ENCODE measurements at regions not wholly inside any gene's neighbourhood (a gene's known extent, or its start where the extent isn't known, plus 50 kb on each side); places are given as distances from the start of the nearest gene placed in this dataset.

GRCh38 chr6:92550501-92550900, 868.9 kb downstream of the EPHA7 start:
- no peaks in the 10 kb centered on the region for H3K36me3 ChIP-seq (ENCODE audit: control insufficient read depth, insufficient read depth, low read length)
- Mint-ChIP-seq H3K9me3 (ENCODE audit: unreplicated experiment) (no peaks in the 10 kb centered on the region), H3K4me3 (ENCODE audit: unreplicated experiment) (no peak overlapping the region), H3K36me3 (ENCODE audit: insufficient read depth, unreplicated experiment) (no peaks in the 10 kb centered on the region), H3K27me3 (ENCODE audit: insufficient read depth, unreplicated experiment) (no peaks in the 10 kb centered on the region), H3K4me1 (ENCODE audit: low read depth, unreplicated experiment) (no peaks in the 10 kb centered on the region), H3K27ac (ENCODE audit: unreplicated experiment) (no peak overlapping the region)
- intact Hi-C loops (cut with micrococcal nuclease; ENCODE audit: unreplicated experiment), result no loop called here
- H3K27me3 ChIP-seq (replicated peaks; ENCODE audit: control insufficient read depth, insufficient read depth, low read length), result no peaks in the 10 kb centered on the region
- ChIA-PET POLR2A (no interaction called here), CTCF (no interaction called here)
- no TSS peak for BruUV-seq (replicated peaks)
- H3K9me3 ChIP-seq, result no peaks in the 10 kb centered on the region
- no peaks in the 10 kb centered on the region for H3K4me1 ChIP-seq
- no peak for DNase-seq
- H3K4me3 ChIP-seq (ENCODE audit: low read depth, low read length), result no peak overlapping the region
- no peak for TF ChIP-seq CTCF (IDR thresholded peaks at IDR 0.05; ENCODE audit: insufficient read depth in 1 of 2, low read depth in 1 of 2, low read length in 1 of 2, severe bottlenecking in 1 of 2, unreplicated experiment in 1 of 2)

- DNase-seq, result no peak
- Mint-ChIP-seq H3K27ac (ENCODE audit: unreplicated experiment) (no peak overlapping the region), H3K9me3 (ENCODE audit: unreplicated experiment) (no peaks in the 10 kb centered on the region), H3K27me3 (ENCODE audit: insufficient read depth, unreplicated experiment) (peaks cover 2% of the 10 kb centered on the region), H3K4me3 (ENCODE audit: unreplicated experiment) (no peak overlapping the region), H3K4me1 (ENCODE audit: low read depth, unreplicated experiment) (no peaks in the 10 kb centered on the region), H3K36me3 (ENCODE audit: insufficient read depth, unreplicated experiment) (no peaks in the 10 kb centered on the region)
- ChIA-PET CTCF (no interaction called here), POLR2A (no interaction called here)
- Histone ChIP-seq H3K4me3 (ENCODE audit: low read depth, low read length) (no peak overlapping the region), H3K36me3 (ENCODE audit: control insufficient read depth, insufficient read depth, low read length) (no peaks in the 10 kb centered on the region), H3K27me3 (replicated peaks; ENCODE audit: control insufficient read depth, insufficient read depth, low read length) (no peaks in the 10 kb centered on the region), H3K4me1 (no peaks in the 10 kb centered on the region), H3K9me3 (no peaks in the 10 kb centered on the region)
- no TSS peak for BruUV-seq (replicated peaks)
- TF ChIP-seq CTCF (IDR thresholded peaks at IDR 0.05; ENCODE audit: insufficient read depth in 1 of 2, low read depth in 1 of 2, low read length in 1 of 2, severe bottlenecking in 1 of 2, unreplicated experiment in 1 of 2), result no peak
- intact Hi-C loops (cut with micrococcal nuclease; ENCODE audit: unreplicated experiment), result no loop called here
Measured at GRCh38 chr6:92545861-92546260, 873.5 kb downstream of the EPHA7 start.

GRCh38 chr6:92541448-92542060, 877.8 kb downstream of the EPHA7 start:
- BruUV-seq (replicated peaks), result no TSS peak
- TF ChIP-seq CTCF (IDR thresholded peaks at IDR 0.05; ENCODE audit: insufficient read depth in 1 of 2, low read depth in 1 of 2, low read length in 1 of 2, severe bottlenecking in 1 of 2, unreplicated experiment in 1 of 2), result no peak
- H3K4me3 Mint-ChIP-seq (ENCODE audit: unreplicated experiment), result no peak overlapping the region

More at GRCh38 chr6:92541448-92542060, 877.8 kb downstream of the EPHA7 start:
- Histone ChIP-seq H3K36me3 (ENCODE audit: control insufficient read depth, insufficient read depth, low read length) (no peaks in the 10 kb centered on the region), H3K4me3 (ENCODE audit: low read depth, low read length) (no peak overlapping the region), H3K9me3 (no peaks in the 10 kb centered on the region), H3K27me3 (replicated peaks; ENCODE audit: control insufficient read depth, insufficient read depth, low read length) (no peaks in the 10 kb centered on the region), H3K4me1 (no peaks in the 10 kb centered on the region)
- Mint-ChIP-seq H3K4me1 (ENCODE audit: low read depth, unreplicated experiment) (no peaks in the 10 kb centered on the region), H3K9me3 (ENCODE audit: unreplicated experiment) (no peaks in the 10 kb centered on the region), H3K36me3 (ENCODE audit: insufficient read depth, unreplicated experiment) (no peaks in the 10 kb centered on the region), H3K27ac (ENCODE audit: unreplicated experiment) (no peak overlapping the region), H3K27me3 (ENCODE audit: insufficient read depth, unreplicated experiment) (peaks cover 3% of the 10 kb centered on the region)
- ChIA-PET POLR2A (no interaction called here), CTCF (no interaction called here)
- intact Hi-C loops (cut with micrococcal nuclease; ENCODE audit: unreplicated experiment), result no loop called here
- DNase-seq, result no peak

Measured in Caco-2 (cell line).